ENCODE measurements at regions not wholly inside any gene's neighbourhood (a gene's known extent, or its start where the extent isn't known, plus 50 kb on each side); places are given as distances from the start of the nearest gene placed in this dataset.

- no peak for TF ChIP-seq CTCF (IDR thresholded peaks at IDR 0.05)
Measured at GRCh38 chr12:89276860-89277259, 75.4 kb downstream of the DUSP6 start.

GRCh38 chr12:89273525-89273924, 78.8 kb downstream of the DUSP6 start:
- no peak for TF ChIP-seq CTCF (IDR thresholded peaks at IDR 0.05)

GRCh38 chr12:89270548-89270947, 81.8 kb downstream of the DUSP6 start:
- TF ChIP-seq CTCF (IDR thresholded peaks at IDR 0.05): no peak

- no peak for TF ChIP-seq CTCF (IDR thresholded peaks at IDR 0.05)
Measured at GRCh38 chr12:89269174-89269573, 83.1 kb downstream of the DUSP6 start.

GRCh38 chr12:89267404-89267803, 84.9 kb downstream of the DUSP6 start:
- no peak for TF ChIP-seq CTCF (IDR thresholded peaks at IDR 0.05)

GRCh38 chr12:89264837-89265236, 87.5 kb downstream of the DUSP6 start:
- no peak for TF ChIP-seq CTCF (IDR thresholded peaks at IDR 0.05)

GRCh38 chr12:89263900-89264299, 88.4 kb downstream of the DUSP6 start:
- TF ChIP-seq CTCF (IDR thresholded peaks at IDR 0.05): no peak

GRCh38 chr12:89262855-89263552, 89.3 kb downstream of the DUSP6 start:
- TF ChIP-seq CTCF (IDR thresholded peaks at IDR 0.05): no peak
